ENCODE measurements at regions not wholly inside any gene's neighbourhood (a gene's known extent, or its start where the extent isn't known, plus 50 kb on each side); places are given as distances from the start of the nearest gene placed in this dataset.
"Not testable (repeated sequence)": the region's sequence is repeated elsewhere in the genome, so short reads cannot be mapped to it uniquely, and the experiment has no call there.

DNA sequence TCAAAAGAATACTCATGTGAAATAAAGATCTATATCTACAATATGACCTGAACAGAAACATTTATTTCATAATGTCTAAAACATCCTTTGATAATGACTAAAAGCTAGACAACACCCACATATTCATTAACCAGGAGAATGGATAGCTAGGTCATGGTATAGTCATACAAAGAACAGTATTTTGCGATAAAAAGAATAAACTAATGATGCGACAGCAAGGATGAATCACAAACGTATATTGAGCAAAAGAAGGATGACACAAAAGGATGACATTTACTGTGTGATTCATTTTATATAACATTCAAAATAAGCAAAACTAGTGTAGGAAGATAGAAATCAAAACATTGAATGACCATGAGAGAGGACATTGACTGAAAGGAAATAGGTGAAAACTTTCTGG lies 1233.1 kb downstream of the OTOL1 start:
- no peak overlapping the region for H3K4me3 Mint-ChIP-seq
- no peaks in the 10 kb centered on the region for H3K4me1 Mint-ChIP-seq
- DNase-seq = no peak
- H3K27me3 Mint-ChIP-seq = no peaks in the 10 kb centered on the region
- H3K9me3 Mint-ChIP-seq = peaks cover 3% of the 10 kb centered on the region
- ChIA-PET CTCF (no interaction called here), POLR2A (no interaction called here)
- no peaks in the 10 kb centered on the region for H3K36me3 Mint-ChIP-seq (ENCODE audit: low read depth)
- H3K27ac Mint-ChIP-seq = no peak overlapping the region

GRCh38 chr3:162731961-162732360 lies 1235.4 kb downstream of the OTOL1 start:
- H3K27me3 Mint-ChIP-seq; H3K27ac Mint-ChIP-seq; DNase-seq; H3K4me1 Mint-ChIP-seq; H3K9me3 Mint-ChIP-seq; H3K36me3 Mint-ChIP-seq (ENCODE audit: low read depth); POLR2A ChIA-PET; H3K4me3 Mint-ChIP-seq; CTCF ChIA-PET: not testable (repeated sequence)

DNA sequence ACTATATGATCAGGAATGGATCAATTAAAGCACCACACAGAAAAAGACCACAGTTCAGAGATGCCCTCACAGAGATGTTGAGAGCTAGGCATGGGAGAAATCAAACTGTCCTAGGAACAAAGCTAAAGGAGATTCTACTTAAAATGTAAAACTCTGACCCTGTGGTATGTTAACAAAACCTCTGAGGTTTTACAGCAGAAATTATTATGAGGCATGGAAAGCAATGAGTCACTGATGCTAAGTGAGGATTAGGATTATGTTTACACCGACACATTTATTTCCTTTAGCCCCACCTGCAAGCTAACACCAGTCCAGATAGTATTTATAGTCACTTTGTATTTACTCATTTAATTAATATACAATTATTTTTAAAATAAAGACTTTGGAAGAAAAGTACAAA lies 1242.2 kb downstream of the OTOL1 start:
- no peaks in the 10 kb centered on the region for H3K36me3 Mint-ChIP-seq (ENCODE audit: low read depth)
- no peaks in the 10 kb centered on the region for H3K4me1 Mint-ChIP-seq
- POLR2A ChIA-PET = no interaction called here
- CTCF ChIA-PET = no interaction called here
- no peak overlapping the region for H3K27ac Mint-ChIP-seq
- no peaks in the 10 kb centered on the region for H3K9me3 Mint-ChIP-seq
- no peaks in the 10 kb centered on the region for H3K27me3 Mint-ChIP-seq
- no peak for DNase-seq
- no peak overlapping the region for H3K4me3 Mint-ChIP-seq

DNA sequence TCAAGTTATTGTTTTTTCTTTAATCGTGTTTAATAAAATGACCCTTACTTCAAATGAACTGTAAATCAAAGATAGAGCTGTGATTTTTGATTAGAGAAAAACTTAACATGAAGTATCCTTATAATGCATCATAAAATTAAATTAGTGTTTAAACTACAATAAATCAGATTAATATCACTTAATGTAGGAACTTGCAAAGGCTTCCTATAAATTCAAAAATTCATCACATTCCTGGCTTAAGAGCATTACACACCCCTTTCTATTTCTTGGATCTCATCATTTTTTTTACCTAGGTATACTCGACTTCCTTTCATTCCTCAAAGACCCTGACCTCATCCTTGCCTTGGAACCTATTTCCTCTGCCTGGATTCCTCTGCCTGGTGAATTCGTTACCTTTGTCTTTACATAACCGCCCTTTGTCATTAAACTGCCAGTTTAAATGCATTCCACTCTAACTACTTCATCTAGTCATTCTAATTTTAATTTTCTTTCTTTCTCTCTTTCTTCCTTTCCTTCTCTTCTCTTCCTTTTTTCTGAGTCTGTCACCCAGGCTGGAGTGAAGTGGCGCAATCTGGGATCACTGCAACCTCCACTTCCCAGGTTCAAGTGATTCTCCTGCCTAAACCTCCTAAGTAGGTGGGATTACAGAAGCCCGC lies 1244.5 kb downstream of the OTOL1 start:
- POLR2A ChIA-PET = no interaction called here
- no peaks in the 10 kb centered on the region for H3K36me3 Mint-ChIP-seq (ENCODE audit: low read depth)
- no peak overlapping the region for H3K27ac Mint-ChIP-seq
- H3K9me3 Mint-ChIP-seq = no peaks in the 10 kb centered on the region
- no peak for DNase-seq
- H3K4me3 Mint-ChIP-seq = no peak overlapping the region
- H3K27me3 Mint-ChIP-seq = no peaks in the 10 kb centered on the region
- no peaks in the 10 kb centered on the region for H3K4me1 Mint-ChIP-seq
- CTCF ChIA-PET = no interaction called here

GRCh38 chr3:162742159-162742717 lies 1245.6 kb downstream of the OTOL1 start:
- H3K4me1 Mint-ChIP-seq = no peaks in the 10 kb centered on the region
- H3K9me3 Mint-ChIP-seq = no peaks in the 10 kb centered on the region
- ChIA-PET CTCF (no interaction called here), POLR2A (no interaction called here)
- H3K36me3 Mint-ChIP-seq (ENCODE audit: low read depth) = no peaks in the 10 kb centered on the region
- no peaks in the 10 kb centered on the region for H3K27me3 Mint-ChIP-seq
- no peak overlapping the region for H3K27ac Mint-ChIP-seq
- DNase-seq = no peak
- H3K4me3 Mint-ChIP-seq = no peak overlapping the region

DNA sequence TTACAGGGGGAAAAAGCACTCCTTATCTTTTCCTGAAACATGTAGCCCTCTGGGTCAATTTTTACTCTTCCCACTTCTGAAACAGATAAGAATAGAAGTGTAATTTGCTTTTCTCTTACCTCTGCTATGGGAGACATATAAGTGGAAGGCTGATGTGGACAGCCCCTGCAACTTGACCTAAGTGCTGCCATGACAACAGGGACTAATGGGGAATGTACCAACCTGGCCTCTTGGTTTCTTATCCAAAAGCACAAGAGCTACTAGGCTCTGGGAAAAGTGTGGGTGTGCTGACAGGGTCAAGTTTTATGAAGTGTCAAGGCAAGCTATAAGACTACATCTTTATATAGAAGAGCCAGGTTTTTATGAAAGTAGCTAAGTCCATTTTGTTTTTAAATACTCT lies 1246.5 kb downstream of the OTOL1 start:
- ChIA-PET POLR2A (no interaction called here), CTCF (no interaction called here)
- no peak for DNase-seq
- Mint-ChIP-seq H3K4me3 (no peak overlapping the region), H3K4me1 (no peaks in the 10 kb centered on the region), H3K36me3 (ENCODE audit: low read depth) (no peaks in the 10 kb centered on the region), H3K27me3 (no peaks in the 10 kb centered on the region), H3K9me3 (no peaks in the 10 kb centered on the region), H3K27ac (no peak overlapping the region)

DNA sequence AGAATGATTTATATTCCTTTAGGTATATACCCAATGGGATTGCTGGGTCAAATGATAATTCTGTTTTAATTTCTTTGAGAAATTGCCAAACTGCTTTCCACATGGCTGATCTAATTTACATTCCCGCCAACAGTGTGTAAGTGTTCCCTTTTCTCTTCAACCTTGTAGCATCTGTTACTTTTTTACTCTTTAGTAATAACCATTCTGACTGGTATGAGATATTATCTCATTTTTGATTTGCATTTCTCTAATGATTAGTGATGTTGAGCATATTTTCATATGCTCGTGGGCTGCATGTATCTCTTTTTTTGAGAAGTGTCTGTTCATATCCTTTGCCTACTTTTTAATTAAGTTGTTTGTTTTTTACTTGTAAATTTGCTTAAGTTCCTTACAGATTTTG lies 1264.2 kb downstream of the OTOL1 start:
- no peaks in the 10 kb centered on the region for H3K4me1 Mint-ChIP-seq

DNA sequence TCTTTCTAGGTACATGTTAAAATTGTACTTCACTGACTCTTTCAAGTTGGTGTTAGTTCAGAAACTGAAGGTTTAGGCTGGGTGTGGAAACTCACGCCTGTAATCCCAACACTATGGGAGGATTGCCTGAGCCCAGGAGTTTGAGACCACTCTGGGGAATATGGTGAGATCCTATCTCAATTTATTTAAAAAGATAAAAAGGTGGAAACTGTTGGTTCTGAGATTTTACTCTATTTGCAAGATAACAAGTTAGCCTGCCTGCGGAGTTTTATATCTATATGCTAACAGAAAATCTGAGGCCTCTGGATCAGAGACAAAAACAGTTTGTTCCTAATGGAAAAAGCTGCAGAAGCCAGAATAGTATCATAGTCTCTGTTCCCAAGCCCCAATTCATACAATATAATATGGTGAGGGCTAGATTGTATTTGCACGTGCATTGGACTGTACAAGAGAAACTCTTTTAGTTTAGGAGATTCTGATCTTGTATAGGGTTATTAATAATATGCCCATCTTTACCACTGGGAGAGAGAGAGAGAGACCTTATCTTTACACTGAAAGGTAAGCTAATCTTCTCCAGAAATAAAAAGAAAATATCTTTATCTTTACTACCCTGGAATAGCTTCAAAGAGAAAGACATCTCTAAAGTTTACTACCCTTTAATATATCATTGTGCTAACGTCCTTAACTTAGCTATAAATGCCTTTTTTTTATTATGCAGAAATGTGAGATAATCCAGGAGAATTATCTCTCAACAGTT lies 1267.6 kb downstream of the OTOL1 start:
- CTCF ChIA-PET = no interaction called here
- H3K4me1 Mint-ChIP-seq = no peaks in the 10 kb centered on the region
- H3K27ac Mint-ChIP-seq = no peak overlapping the region
- no peak for DNase-seq
- no peaks in the 10 kb centered on the region for H3K27me3 Mint-ChIP-seq
- no peaks in the 10 kb centered on the region for H3K36me3 Mint-ChIP-seq (ENCODE audit: low read depth)
- POLR2A ChIA-PET = no interaction called here
- no peak overlapping the region for H3K4me3 Mint-ChIP-seq
- H3K9me3 Mint-ChIP-seq = no peaks in the 10 kb centered on the region

More for the DNA sequence above, 1264.2 kb downstream of the OTOL1 start:
- no peak overlapping the region for H3K4me3 Mint-ChIP-seq
- peaks cover 3% of the 10 kb centered on the region for H3K9me3 Mint-ChIP-seq
- no peaks in the 10 kb centered on the region for H3K36me3 Mint-ChIP-seq (ENCODE audit: low read depth)
- no peaks in the 10 kb centered on the region for H3K27me3 Mint-ChIP-seq
- POLR2A ChIA-PET = no interaction called here
- DNase-seq = no peak
- H3K27ac Mint-ChIP-seq = no peak overlapping the region
- CTCF ChIA-PET = no interaction called here

- DNase-seq = no peak
- ChIA-PET CTCF (no interaction called here), POLR2A (no interaction called here)
- no peak overlapping the region for H3K27ac Mint-ChIP-seq
- no peak overlapping the region for H3K4me3 Mint-ChIP-seq
- H3K27me3 Mint-ChIP-seq = no peaks in the 10 kb centered on the region
- H3K4me1 Mint-ChIP-seq = no peaks in the 10 kb centered on the region
- H3K9me3 Mint-ChIP-seq = no peaks in the 10 kb centered on the region
- H3K36me3 Mint-ChIP-seq (ENCODE audit: low read depth) = no peaks in the 10 kb centered on the region
These were observed 1268.1 kb downstream of the OTOL1 start for GRCh38 chr3:162764808-162765071.

GRCh38 chr3:162765524-162765923 lies 1268.9 kb downstream of the OTOL1 start:
- CTCF ChIA-PET = no interaction called here
- H3K36me3 Mint-ChIP-seq (ENCODE audit: low read depth) = no peaks in the 10 kb centered on the region
- H3K27me3 Mint-ChIP-seq = no peaks in the 10 kb centered on the region

GRCh38 chr3:162769564-162769963 lies 1273.0 kb downstream of the OTOL1 start:
- DNase-seq = no peak
- Mint-ChIP-seq H3K4me1 (no peaks in the 10 kb centered on the region), H3K27me3 (no peaks in the 10 kb centered on the region), H3K36me3 (ENCODE audit: low read depth) (no peaks in the 10 kb centered on the region), H3K9me3 (peaks cover 2% of the 10 kb centered on the region), H3K4me3 (no peak overlapping the region), H3K27ac (no peak overlapping the region)
- ChIA-PET POLR2A (no interaction called here), CTCF (no interaction called here)

More at GRCh38 chr3:162765524-162765923, 1268.9 kb downstream of the OTOL1 start:
- H3K27ac Mint-ChIP-seq = no peak overlapping the region
- DNase-seq = no peak
- POLR2A ChIA-PET = no interaction called here
- no peaks in the 10 kb centered on the region for H3K4me1 Mint-ChIP-seq
- H3K9me3 Mint-ChIP-seq = no peaks in the 10 kb centered on the region
- no peak overlapping the region for H3K4me3 Mint-ChIP-seq

DNA sequence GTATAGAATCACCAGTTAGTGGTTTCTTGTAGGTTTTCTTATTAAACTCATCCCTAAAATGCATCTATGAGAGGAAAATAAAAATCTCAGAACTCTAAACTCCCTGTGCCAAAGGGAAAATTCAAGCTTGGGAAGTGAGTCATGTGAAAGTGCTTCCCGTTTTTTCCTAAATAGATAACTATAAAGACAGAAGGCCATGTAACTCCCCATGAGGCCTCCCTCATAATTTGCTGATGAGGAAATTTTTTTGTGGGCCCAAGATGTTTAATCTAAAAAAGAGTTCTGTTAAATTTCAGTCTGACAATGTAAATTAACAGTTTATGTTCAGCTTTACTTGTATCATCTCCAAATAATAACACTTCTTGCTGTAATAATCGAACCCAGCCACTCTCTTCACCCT lies 1273.9 kb downstream of the OTOL1 start:
- POLR2A ChIA-PET = no interaction called here
- no peak overlapping the region for H3K27ac Mint-ChIP-seq
- no peak for DNase-seq
- no peak overlapping the region for H3K4me3 Mint-ChIP-seq
- H3K36me3 Mint-ChIP-seq (ENCODE audit: low read depth) = no peaks in the 10 kb centered on the region
- no peaks in the 10 kb centered on the region for H3K27me3 Mint-ChIP-seq
- H3K9me3 Mint-ChIP-seq = peaks cover 2% of the 10 kb centered on the region
- no peaks in the 10 kb centered on the region for H3K4me1 Mint-ChIP-seq
- CTCF ChIA-PET = no interaction called here

GRCh38 chr3:162774613-162775100 lies 1278.0 kb downstream of the OTOL1 start:
- H3K36me3 Mint-ChIP-seq (ENCODE audit: low read depth) = no peaks in the 10 kb centered on the region
- POLR2A ChIA-PET = no interaction called here
- H3K4me3 Mint-ChIP-seq = no peak overlapping the region

DNA sequence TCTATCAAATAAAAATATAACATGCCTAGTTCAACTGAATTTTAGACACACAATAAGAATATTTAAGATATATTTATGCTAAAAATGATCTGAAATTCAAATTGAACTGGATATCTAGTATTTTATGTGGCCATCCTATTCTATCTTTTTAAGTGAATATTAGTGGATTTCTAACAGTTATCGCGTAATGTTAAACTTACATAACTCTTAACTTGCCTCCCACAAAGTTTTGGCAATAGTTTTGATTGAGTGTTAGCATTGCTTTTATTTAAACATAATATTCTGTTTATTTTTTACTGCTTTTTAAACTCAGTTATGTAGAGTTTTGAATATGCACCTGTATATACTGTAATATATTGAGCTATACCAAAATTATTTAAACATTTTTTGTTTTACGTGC lies 1279.5 kb downstream of the OTOL1 start:
- H3K9me3 Mint-ChIP-seq = peaks cover 2% of the 10 kb centered on the region
- no peaks in the 10 kb centered on the region for H3K27me3 Mint-ChIP-seq
- no peak for DNase-seq
- ChIA-PET CTCF (no interaction called here), POLR2A (no interaction called here)
- H3K36me3 Mint-ChIP-seq (ENCODE audit: low read depth) = no peaks in the 10 kb centered on the region
- no peak overlapping the region for H3K27ac Mint-ChIP-seq
- no peaks in the 10 kb centered on the region for H3K4me1 Mint-ChIP-seq
- no peak overlapping the region for H3K4me3 Mint-ChIP-seq

More at GRCh38 chr3:162774613-162775100, 1278.0 kb downstream of the OTOL1 start:
- peaks cover 2% of the 10 kb centered on the region for H3K9me3 Mint-ChIP-seq
- H3K27me3 Mint-ChIP-seq = no peaks in the 10 kb centered on the region
- H3K27ac Mint-ChIP-seq = no peak overlapping the region
- no peak for DNase-seq
- CTCF ChIA-PET = no interaction called here
- no peaks in the 10 kb centered on the region for H3K4me1 Mint-ChIP-seq

Data from activated CD4-positive, alpha-beta T cell treated with anti-CD3 and anti-CD28 coated beads, Interleukin-2, amount 10 ng/mL, durations not matched to agents 7 days and 5 days (primary cell).